IPS-20b (cell line): ENCODE measurements at regions not wholly inside any gene's neighbourhood (a gene's known extent, or its start where the extent isn't known, plus 50 kb on each side); places are given as distances from the start of the nearest gene placed in this dataset.
A peak's percentile ranks its signal among the peaks of the same experiment; 100 is the strongest.
"Not testable (repeated sequence)": the region's sequence is repeated elsewhere in the genome, so short reads cannot be mapped to it uniquely, and the experiment has no call there.

Experiments
- H3K27ac ChIP-seq: one replicate; pipeline ENCODE4 v1.5.1; 2013; ENCODE audit warnings: low read length
- H3K27me3 ChIP-seq: 2 replicates; pipeline ENCODE4 v1.6.1; 2013; ENCODE audit warnings: mild to moderate bottlenecking, low read length, inconsistent platforms; ENCODE audit not compliant: insufficient read depth
- H3K36me3 ChIP-seq: 2 replicates; pipeline ENCODE4 v1.6.1; 2013; ENCODE audit warnings: low read depth, mild to moderate bottlenecking, inconsistent platforms, low read length, moderate library complexity; ENCODE audit not compliant: insufficient read depth
- H3K4me1 ChIP-seq: 2 replicates; pipeline ENCODE4 v1.6.1; 2013; ENCODE audit warnings: mild to moderate bottlenecking, control low read depth, inconsistent platforms, low read length, moderate library complexity; ENCODE audit not compliant: insufficient read depth
- H3K4me3 ChIP-seq: 2 replicates; pipeline ENCODE4 v1.5.1; 2013; ENCODE audit warnings: mild to moderate bottlenecking, low read length, inconsistent platforms
- H3K9ac ChIP-seq: 2 replicates; pipeline ENCODE4 v1.6.1; 2013; ENCODE audit warnings: low read depth, mild to moderate bottlenecking, inconsistent platforms, low read length, moderate library complexity
- H3K9me3 ChIP-seq: 2 replicates; pipeline ENCODE4 v1.6.1; 2013; ENCODE audit warnings: mild to moderate bottlenecking, low read depth, low read length, inconsistent platforms; ENCODE audit not compliant: insufficient read depth

DNA sequence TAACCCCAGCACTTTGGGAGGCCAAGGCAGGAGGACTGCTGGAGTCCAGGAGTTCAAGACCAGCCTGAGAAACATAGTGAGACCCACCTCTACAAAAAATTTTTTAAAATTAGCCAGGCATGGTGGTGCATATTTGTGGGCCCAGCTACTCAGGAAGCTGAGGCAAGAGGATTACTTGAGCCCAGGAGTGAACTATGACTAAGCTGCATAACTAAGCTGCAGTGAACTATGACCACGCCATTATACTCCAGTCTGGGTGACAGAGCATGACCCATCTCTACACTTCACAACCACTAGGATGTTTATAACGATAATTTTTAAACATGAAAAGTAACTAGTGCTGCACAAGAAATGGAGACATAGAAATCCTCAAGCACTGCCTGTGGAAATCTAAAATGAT is 352.7 kb upstream of the SGCG start:
- peaks cover 5% of the 10 kb centered on the region; the same call in 1 of the 2 replicates for H3K4me1 ChIP-seq
- no peak overlapping the region for H3K4me3 ChIP-seq
- H3K36me3 ChIP-seq = no peaks in the 10 kb centered on the region
- no peaks in the 10 kb centered on the region for H3K27me3 ChIP-seq
- H3K9ac ChIP-seq = no peak overlapping the region
- no peak overlapping the region for H3K27ac ChIP-seq
- no peaks in the 10 kb centered on the region for H3K9me3 ChIP-seq

- H3K36me3 ChIP-seq = no peaks in the 10 kb centered on the region
- no peaks in the 10 kb centered on the region for H3K27me3 ChIP-seq
- H3K27ac ChIP-seq = no peak overlapping the region
- no peak overlapping the region for H3K9ac ChIP-seq
- H3K4me1 ChIP-seq = peaks cover 5% of the 10 kb centered on the region; the same call in 1 of the 2 replicates
- H3K9me3 ChIP-seq = no peaks in the 10 kb centered on the region
- no peak overlapping the region for H3K4me3 ChIP-seq
Measured at GRCh38 chr13:22836475-22836874, 344.3 kb upstream of the SGCG start.

GRCh38 chr13:22837980-22838647 is 342.7 kb upstream of the SGCG start:
- H3K4me1 ChIP-seq = no peaks in the 10 kb centered on the region
- no peak overlapping the region for H3K27ac ChIP-seq
- no peaks in the 10 kb centered on the region for H3K36me3 ChIP-seq
- H3K9ac ChIP-seq = no peak overlapping the region
- H3K4me3 ChIP-seq = no peak overlapping the region
- no peaks in the 10 kb centered on the region for H3K27me3 ChIP-seq
- H3K9me3 ChIP-seq = no peaks in the 10 kb centered on the region

GRCh38 chr13:22839603-22840530 is 340.9 kb upstream of the SGCG start:
- H3K4me1 ChIP-seq = no peaks in the 10 kb centered on the region
- no peak overlapping the region for H3K4me3 ChIP-seq
- no peaks in the 10 kb centered on the region for H3K9me3 ChIP-seq

DNA sequence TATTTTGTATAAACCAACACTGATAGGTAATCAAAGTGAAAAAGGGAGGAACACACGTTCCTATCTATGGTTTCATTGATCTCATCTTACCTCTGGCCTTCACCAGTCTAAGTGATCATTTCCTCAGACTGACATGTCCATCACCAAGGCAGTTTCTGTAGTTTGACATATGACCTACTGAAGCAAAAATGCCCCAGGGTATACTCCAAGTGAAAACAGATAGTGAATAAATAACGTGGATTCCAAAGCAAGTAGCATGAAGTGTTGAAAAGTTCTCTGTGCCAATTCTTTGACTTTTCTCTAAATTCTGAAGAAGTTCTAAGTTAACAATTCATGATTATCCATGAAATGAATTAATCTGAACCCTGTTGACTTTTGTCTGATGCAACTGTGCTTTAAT is 334.2 kb upstream of the SGCG start:
- H3K36me3 ChIP-seq = no peaks in the 10 kb centered on the region
- H3K27me3 ChIP-seq = no peaks in the 10 kb centered on the region
- no peaks in the 10 kb centered on the region for H3K4me1 ChIP-seq
- H3K9me3 ChIP-seq = no peaks in the 10 kb centered on the region
- no peak overlapping the region for H3K27ac ChIP-seq
- no peak overlapping the region for H3K4me3 ChIP-seq
- H3K9ac ChIP-seq = no peak overlapping the region

More at GRCh38 chr13:22839603-22840530, 340.9 kb upstream of the SGCG start:
- no peaks in the 10 kb centered on the region for H3K27me3 ChIP-seq
- H3K36me3 ChIP-seq = no peaks in the 10 kb centered on the region
- no peak overlapping the region for H3K27ac ChIP-seq
- no peak overlapping the region for H3K9ac ChIP-seq

- Histone ChIP-seq H3K27me3 (no peaks in the 10 kb centered on the region), H3K36me3 (no peaks in the 10 kb centered on the region), H3K27ac (no peak overlapping the region), H3K9me3 (no peaks in the 10 kb centered on the region), H3K4me3 (no peak overlapping the region), H3K4me1 (no peaks in the 10 kb centered on the region), H3K9ac (peak overlapping the region; percentile 40; the same call in 1 of the 2 replicates)
Measured at GRCh38 chr13:22848539-22849052, 332.2 kb upstream of the SGCG start.

GRCh38 chr13:22855926-22856325 is 324.9 kb upstream of the SGCG start:
- Histone ChIP-seq H3K9me3 (0 out of 2 replicates have a peak, but pooled peaks cover 4% of the 10 kb centered on the region), H3K36me3 (no peaks in the 10 kb centered on the region), H3K9ac (no peak overlapping the region), H3K27me3 (no peaks in the 10 kb centered on the region), H3K4me3 (no peak overlapping the region), H3K4me1 (no peaks in the 10 kb centered on the region), H3K27ac (no peak overlapping the region)

- H3K27ac ChIP-seq, H3K9me3 ChIP-seq, H3K4me3 ChIP-seq, H3K9ac ChIP-seq, H3K4me1 ChIP-seq, H3K27me3 ChIP-seq, H3K36me3 ChIP-seq: not testable (repeated sequence)
Measured at GRCh38 chr13:22858980-22859379, 321.8 kb upstream of the SGCG start.

GRCh38 chr13:22859411-22859810 is 321.4 kb upstream of the SGCG start:
- H3K9me3 ChIP-seq, H3K27ac ChIP-seq: not testable (repeated sequence)

DNA sequence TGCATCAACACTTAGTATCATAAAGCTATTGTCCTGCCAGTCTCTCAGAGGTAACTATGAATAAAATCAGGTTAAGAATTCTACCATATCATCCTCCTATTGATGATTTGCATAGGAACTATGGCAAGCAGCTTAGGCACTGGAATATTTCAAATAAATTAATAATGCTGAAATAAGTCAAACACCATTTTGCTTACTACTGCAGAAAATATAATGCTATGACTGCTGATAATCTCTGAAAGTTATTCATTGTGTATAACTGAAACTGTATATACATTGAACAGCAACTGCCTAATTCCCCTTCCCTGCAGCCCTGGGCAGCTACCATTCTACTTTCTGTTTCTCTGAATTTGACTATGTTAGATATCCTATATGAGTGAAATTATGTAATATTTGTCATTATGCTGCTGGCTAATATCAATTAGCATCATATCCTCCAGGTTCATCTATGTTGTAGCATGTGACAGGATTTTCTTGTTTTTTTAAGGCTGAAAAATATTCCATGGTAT is 318.8 kb upstream of the SGCG start:
- no peak overlapping the region for H3K9ac ChIP-seq
- H3K27me3 ChIP-seq = no peaks in the 10 kb centered on the region
- no peaks in the 10 kb centered on the region for H3K9me3 ChIP-seq
- H3K4me3 ChIP-seq = no peak overlapping the region
- no peaks in the 10 kb centered on the region for H3K36me3 ChIP-seq
- H3K27ac ChIP-seq = no peak overlapping the region
- no peaks in the 10 kb centered on the region for H3K4me1 ChIP-seq

More at GRCh38 chr13:22859411-22859810, 321.4 kb upstream of the SGCG start:
- H3K27me3 ChIP-seq, H3K4me3 ChIP-seq, H3K4me1 ChIP-seq, H3K36me3 ChIP-seq, H3K9ac ChIP-seq: not testable (repeated sequence)

GRCh38 chr13:22862478-22862877 is 318.3 kb upstream of the SGCG start:
- Histone ChIP-seq H3K9ac (no peak overlapping the region), H3K36me3 (no peaks in the 10 kb centered on the region), H3K27ac (no peak overlapping the region), H3K27me3 (no peaks in the 10 kb centered on the region), H3K4me3 (no peak overlapping the region), H3K4me1 (no peaks in the 10 kb centered on the region), H3K9me3 (no peaks in the 10 kb centered on the region)
